ENCODE measurements at regions not wholly inside any gene's neighbourhood (a gene's known extent, or its start where the extent isn't known, plus 50 kb on each side); places are given as distances from the start of the nearest gene placed in this dataset.

GRCh38 chr6:164792666-164793065 is 516.7 kb downstream of the C6orf118 start:
- Histone ChIP-seq H3K9me2 (replicated peaks; ENCODE audit: insufficient read depth, low read length) (no peaks in the 10 kb centered on the region), H3K9me3 (ENCODE audit: insufficient read depth, low read length) (no peaks in the 10 kb centered on the region), H3F3A (ENCODE audit: insufficient read depth) (no peaks in the 10 kb centered on the region), H3K27me3 (ENCODE audit: low read length) (no peaks in the 10 kb centered on the region), H4K20me1 (ENCODE audit: low read depth, low read length) (no peaks in the 10 kb centered on the region), H3K36me3 (ENCODE audit: low read length) (no peaks in the 10 kb centered on the region), H2AFZ (ENCODE audit: low read depth, low read length, severe bottlenecking) (no peak overlapping the region), H3K4me3 (ENCODE audit: insufficient read depth, low read length, poor library complexity, severe bottlenecking) (no peak overlapping the region), H3K4me2 (ENCODE audit: low read depth, low read length, poor library complexity, severe bottlenecking) (no peak overlapping the region), H3K9ac (ENCODE audit: low read length) (no peak overlapping the region), H3K27ac (ENCODE audit: low read depth, low read length) (no peak overlapping the region), H3K79me2 (ENCODE audit: insufficient read depth, low read length) (no peaks in the 10 kb centered on the region)
- TF ChIP-seq EZH2phosphoT487 (conservative IDR thresholded peaks at IDR 0.05; ENCODE audit: low read length) (no peak), CTCF (IDR thresholded peaks at IDR 0.05; ENCODE audit: insufficient read depth, low read length, poor library complexity, severe bottlenecking) (no peak)

- TF ChIP-seq CTCF (IDR thresholded peaks at IDR 0.05; ENCODE audit: insufficient read depth, low read length, poor library complexity, severe bottlenecking) (no peak), EZH2phosphoT487 (conservative IDR thresholded peaks at IDR 0.05; ENCODE audit: low read length) (no peak)
- H3K4me3 ChIP-seq (ENCODE audit: insufficient read depth, low read length, poor library complexity, severe bottlenecking) = no peak overlapping the region
- no peaks in the 10 kb centered on the region for H4K20me1 ChIP-seq (ENCODE audit: low read depth, low read length)
- no peaks in the 10 kb centered on the region for H3K9me2 ChIP-seq (replicated peaks; ENCODE audit: insufficient read depth, low read length)
- H2AFZ ChIP-seq (ENCODE audit: low read depth, low read length, severe bottlenecking) = no peak overlapping the region
- H3K36me3 ChIP-seq (ENCODE audit: low read length) = no peaks in the 10 kb centered on the region
- no peak overlapping the region for H3K27ac ChIP-seq (ENCODE audit: low read depth, low read length)
- H3K27me3 ChIP-seq (ENCODE audit: low read length) = no peaks in the 10 kb centered on the region
- no peaks in the 10 kb centered on the region for H3K9me3 ChIP-seq (ENCODE audit: insufficient read depth, low read length)
- no peak overlapping the region for H3K4me2 ChIP-seq (ENCODE audit: low read depth, low read length, poor library complexity, severe bottlenecking)
- H3F3A ChIP-seq (ENCODE audit: insufficient read depth) = no peaks in the 10 kb centered on the region
- no peak overlapping the region for H3K9ac ChIP-seq (ENCODE audit: low read length)
- no peaks in the 10 kb centered on the region for H3K79me2 ChIP-seq (ENCODE audit: insufficient read depth, low read length)
Observed at GRCh38 chr6:164791498-164791897, 517.9 kb downstream of the C6orf118 start.

GRCh38 chr6:164763788-164764187 is 545.6 kb downstream of the C6orf118 start:
- H3K9ac ChIP-seq (ENCODE audit: low read length) = no peak overlapping the region
- H3F3A ChIP-seq (ENCODE audit: insufficient read depth) = no peaks in the 10 kb centered on the region
- no peak for TF ChIP-seq EZH2phosphoT487 (conservative IDR thresholded peaks at IDR 0.05; ENCODE audit: low read length)
- no peak for TF ChIP-seq CTCF (IDR thresholded peaks at IDR 0.05; ENCODE audit: insufficient read depth, low read length, poor library complexity, severe bottlenecking)
- H3K4me3 ChIP-seq (ENCODE audit: insufficient read depth, low read length, poor library complexity, severe bottlenecking) = no peak overlapping the region
- H3K27me3 ChIP-seq (ENCODE audit: low read length) = no peaks in the 10 kb centered on the region
- H3K4me2 ChIP-seq (ENCODE audit: low read depth, low read length, poor library complexity, severe bottlenecking) = no peak overlapping the region
- H2AFZ ChIP-seq (ENCODE audit: low read depth, low read length, severe bottlenecking) = no peak overlapping the region
- H4K20me1 ChIP-seq (ENCODE audit: low read depth, low read length) = no peaks in the 10 kb centered on the region
- H3K79me2 ChIP-seq (ENCODE audit: insufficient read depth, low read length) = no peaks in the 10 kb centered on the region
- H3K27ac ChIP-seq (ENCODE audit: low read depth, low read length) = no peak overlapping the region
- no peaks in the 10 kb centered on the region for H3K9me2 ChIP-seq (replicated peaks; ENCODE audit: insufficient read depth, low read length)
- no peaks in the 10 kb centered on the region for H3K36me3 ChIP-seq (ENCODE audit: low read length)
- H3K9me3 ChIP-seq (ENCODE audit: insufficient read depth, low read length) = no peaks in the 10 kb centered on the region
